ENCODE measurements at regions not wholly inside any gene's neighbourhood (a gene's known extent, or its start where the extent isn't known, plus 50 kb on each side); places are given as distances from the start of the nearest gene placed in this dataset.

- ChIA-PET CTCF (no interaction called here), POLR2A (interaction anchor here (0.6 kb wide), 1 partner anchor 105 kb away, joined by 3 read pairs; no protein-coding TSS in a partner anchor)
- Histone ChIP-seq H3K27me3 (ENCODE audit: control insufficient read depth, insufficient read depth, low read length) (peaks cover 8% of the 10 kb centered on the region; the same call in 1 of the 2 replicates), H3K4me3 (ENCODE audit: low read depth, low read length) (no peak overlapping the region), H3K36me3 (ENCODE audit: control insufficient read depth, insufficient read depth, low read length) (no peaks in the 10 kb centered on the region)
- no peak for TF ChIP-seq CTCF (IDR thresholded peaks at IDR 0.05; ENCODE audit: insufficient read depth, low read depth, low read length)
- DNase-seq (ENCODE audit: low read depth): no peak
Observed at GRCh38 chr15:98556321-98556720, 92.0 kb upstream of the IGF1R start.

- ChIA-PET CTCF (no interaction called here), POLR2A (no interaction called here)
- Histone ChIP-seq H3K27me3 (ENCODE audit: control insufficient read depth, insufficient read depth, low read length) (peaks cover 2% of the 10 kb centered on the region; the same call in 1 of the 2 replicates), H3K4me3 (ENCODE audit: low read depth, low read length) (no peak overlapping the region), H3K36me3 (ENCODE audit: control insufficient read depth, insufficient read depth, low read length) (no peaks in the 10 kb centered on the region)
- DNase-seq (ENCODE audit: low read depth): no peak
- TF ChIP-seq CTCF (IDR thresholded peaks at IDR 0.05; ENCODE audit: insufficient read depth, low read depth, low read length): no peak
Observed at GRCh38 chr15:98560338-98560737, 88.0 kb upstream of the IGF1R start.

- POLR2A ChIA-PET: no interaction called here
- Histone ChIP-seq H3K27me3 (ENCODE audit: control insufficient read depth, insufficient read depth, low read length) (peaks cover 2% of the 10 kb centered on the region; the same call in 1 of the 2 replicates), H3K4me3 (ENCODE audit: low read depth, low read length) (no peak overlapping the region), H3K36me3 (ENCODE audit: control insufficient read depth, insufficient read depth, low read length) (no peaks in the 10 kb centered on the region)
- no peak for DNase-seq (ENCODE audit: low read depth)
- CTCF ChIA-PET: interaction anchor here (0.5 to 0.9 kb wide), 2 partner anchors 22 to 42 kb away, joined by 3 read pairs; no protein-coding TSS in a partner anchor
- TF ChIP-seq CTCF (IDR thresholded peaks at IDR 0.05; ENCODE audit: insufficient read depth, low read depth, low read length): no peak
Observed at GRCh38 chr15:98561169-98561941, 87.0 kb upstream of the IGF1R start.

GRCh38 chr15:98562331-98562937 lies 85.9 kb upstream of the IGF1R start:
- no peak for DNase-seq (ENCODE audit: low read depth)
- no peak for TF ChIP-seq CTCF (IDR thresholded peaks at IDR 0.05; ENCODE audit: insufficient read depth, low read depth, low read length)
- Histone ChIP-seq H3K36me3 (ENCODE audit: control insufficient read depth, insufficient read depth, low read length) (no peaks in the 10 kb centered on the region), H3K4me3 (ENCODE audit: low read depth, low read length) (no peak overlapping the region), H3K27me3 (ENCODE audit: control insufficient read depth, insufficient read depth, low read length) (0 out of 2 replicates have a peak, but pooled peaks cover 3% of the 10 kb centered on the region)
- ChIA-PET POLR2A (interaction anchor here (0.6 kb wide), 1 partner anchor 183 kb away, joined by 8 read pairs; no protein-coding TSS in a partner anchor), CTCF (interaction anchor here (0.9 kb wide), 1 partner anchor 43 kb away, joined by 3 read pairs; no protein-coding TSS in a partner anchor)

GRCh38 chr15:98565566-98565965 lies 82.8 kb upstream of the IGF1R start:
- no peak for TF ChIP-seq CTCF (IDR thresholded peaks at IDR 0.05; ENCODE audit: insufficient read depth, low read depth, low read length)
- Histone ChIP-seq H3K4me3 (ENCODE audit: low read depth, low read length) (no peak overlapping the region), H3K36me3 (ENCODE audit: control insufficient read depth, insufficient read depth, low read length) (no peaks in the 10 kb centered on the region), H3K27me3 (ENCODE audit: control insufficient read depth, insufficient read depth, low read length) (0 out of 2 replicates have a peak, but pooled peaks cover 1% of the 10 kb centered on the region)
- POLR2A ChIA-PET: no interaction called here
- no peak for DNase-seq (ENCODE audit: low read depth)
- CTCF ChIA-PET: interaction anchor here (0.6 kb wide), 1 partner anchor 774 kb away, joined by 3 read pairs; no protein-coding TSS in a partner anchor
